GM10248 (cell line): ENCODE measurements at regions not wholly inside any gene's neighbourhood (a gene's known extent, or its start where the extent isn't known, plus 50 kb on each side); places are given as distances from the start of the nearest gene placed in this dataset.
A peak's percentile ranks its signal among the peaks of the same experiment; 100 is the strongest.
"Not testable (repeated sequence)": the region's sequence is repeated elsewhere in the genome, so short reads cannot be mapped to it uniquely, and the experiment has no call there.

Source experiments
- CTCF ChIA-PET: fragments of 300-600 bp; sonication (Branson Sonifier 250); formaldehyde crosslinking; extraction: SDS; loops from one replicate; lab custom pipeline; 2021; ENCODE audit warnings: antibody characterized with exemption; lab: Yijun Ruan, JAX
- POLR2A ChIA-PET: fragments of 350-650 bp; sonication (Branson Sonifier 250); formaldehyde crosslinking; extraction: SDS; loops from one replicate; lab custom pipeline; 2020; ENCODE audit warnings: antibody characterized with exemption; lab: Yijun Ruan, JAX
- DNase-seq: peaks from one replicate; pipeline ENCODE4 v3.0.0; 2012; ENCODE audit errors: extremely low spot score
- CTCF ChIP-seq: IDR thresholded peaks from 2 replicates; pipeline ENCODE4 v1.5.1; 2012; ENCODE audit warnings: mild to moderate bottlenecking, low read depth; ENCODE audit errors: extremely low read depth, missing control alignments, control extremely low read depth

GRCh38 chr3:99559196-99559595, 79.2 kb upstream of the COL8A1 start:
- no peak for DNase-seq
- CTCF ChIA-PET, result interaction anchor here (0.8 to 1.3 kb wide), 2 partner anchors 11 to 27 kb away, joined by 3 to 5 read pairs; no protein-coding TSS in a partner anchor
- TF ChIP-seq CTCF, result no peak
- POLR2A ChIA-PET, result no interaction called here

- DNase-seq, POLR2A ChIA-PET: not testable (repeated sequence)
- CTCF ChIA-PET, result interaction anchor here (1.0 kb wide), 1 partner anchor 26 kb away, joined by 3 read pairs; no protein-coding TSS in a partner anchor
Observed at GRCh38 chr3:99555885-99556284, 82.5 kb upstream of the COL8A1 start.

GRCh38 chr3:99551520-99551919, 86.9 kb upstream of the COL8A1 start:
- peak; percentile 19 for TF ChIP-seq CTCF
- ChIA-PET POLR2A (no interaction called here), CTCF (interaction anchor here (0.8 to 2.7 kb wide), 4 partner anchors 11 to 52 kb away, joined by 3 to 7 read pairs (median 5); no protein-coding TSS in a partner anchor)
- DNase-seq, result no peak

- no peak for DNase-seq
- ChIA-PET POLR2A (no interaction called here), CTCF (interaction anchor here (0.8 to 3.5 kb wide), 6 partner anchors 12 to 81 kb away, joined by 3 to 12 read pairs (median 4); no protein-coding TSS in a partner anchor)
- no peak for TF ChIP-seq CTCF
Observed at GRCh38 chr3:99549957-99550603, 88.3 kb upstream of the COL8A1 start.

GRCh38 chr3:99549220-99549619, 89.2 kb upstream of the COL8A1 start:
- ChIA-PET CTCF (interaction anchor here (0.9 to 3.5 kb wide), 8 partner anchors 10 to 376 kb away, joined by 3 to 12 read pairs (median 4); no protein-coding TSS in a partner anchor), POLR2A (no interaction called here)
- TF ChIP-seq CTCF, result no peak
- no peak for DNase-seq

- TF ChIP-seq CTCF, result no peak
- ChIA-PET CTCF (interaction anchor here (0.9 to 3.5 kb wide), 8 partner anchors 9 to 376 kb away, joined by 3 to 12 read pairs (median 4); no protein-coding TSS in a partner anchor), POLR2A (no interaction called here)
- no peak for DNase-seq
Observed at GRCh38 chr3:99548674-99549073, 89.7 kb upstream of the COL8A1 start.
